SK-N-SH (cell line): ENCODE measurements at regions not wholly inside any gene's neighbourhood (a gene's known extent, or its start where the extent isn't known, plus 50 kb on each side); places are given as distances from the start of the nearest gene placed in this dataset.

Source experiments
- CTCF ChIA-PET: fragments of 300-600, 350-600 bp; formaldehyde crosslinking; extraction: SDS; loops from one replicate; lab custom pipeline; 2021; lab: Yijun Ruan, JAX
- POLR2A ChIA-PET: fragments of 350-600 bp; sonication (Branson Sonifier 250); formaldehyde crosslinking; extraction: SDS; loops from one replicate; lab custom pipeline; 2020; ENCODE audit warnings: antibody characterized with exemption, inconsistent platforms; lab: Yijun Ruan, JAX
- DNase-seq: peaks from one replicate; pipeline ENCODE4 v3.0.0; 2012
- H2AFZ ChIP-seq: fragments of 200-600 bp; sonication (generic); 2 replicates; pipeline ENCODE4 v1.8.1; 2016; ENCODE audit warnings: antibody characterized with exemption, mild to moderate bottlenecking, low read depth
- H3F3A ChIP-seq: fragments of 200-600 bp; sonication (generic); replicated peaks from 2 replicates; pipeline ENCODE3; 2016; ENCODE audit warnings: antibody characterized with exemption, mild to moderate bottlenecking; ENCODE audit not compliant: insufficient read depth
- H3K27ac ChIP-seq, 2 experiments: fragments of 200-500 bp in 1 of 2; fragments of 200-600 bp in 1 of 2; sonication (Bioruptor generic) in 1 of 2; sonication (generic), shearing (Covaris generic) in 1 of 2; 2 replicates each; pipeline versions ENCODE4 v1.5.1 to v1.6.1; 2014 to 2016; ENCODE audit warnings: low read depth in 2 of 2, inconsistent platforms in 1 of 2, low read length in 1 of 2, mild to moderate bottlenecking in 1 of 2, mixed read lengths in 1 of 2
- H3K27me3 ChIP-seq: fragments of 200-600 bp; sonication (generic), shearing (Covaris generic); 2 replicates; pipeline ENCODE4 v1.6.1; 2016; ENCODE audit warnings: mixed run types; ENCODE audit not compliant: insufficient read depth
- H3K36me3 ChIP-seq, 2 experiments: fragments of 200-500 bp in 1 of 2; fragments of 200-600 bp in 1 of 2; sonication (Bioruptor generic) in 1 of 2; sonication (generic) in 1 of 2; replicated peaks in 1 of 2; 2 replicates each; pipeline versions ENCODE3 to v1.5.1; 2014 to 2016; ENCODE audit warnings: low read length in 1 of 2, mild to moderate bottlenecking in 1 of 2; ENCODE audit not compliant: insufficient read depth in 2 of 2, control insufficient read depth in 1 of 2
- H3K4me1 ChIP-seq, 2 experiments: fragments of 200-500 bp in 1 of 2; fragments of 200-600 bp in 1 of 2; sonication (Bioruptor generic) in 1 of 2; sonication (generic), shearing (Covaris generic) in 1 of 2; 2 replicates each; pipeline versions ENCODE4 v1.5.1 to v1.6.1; 2014 to 2016; ENCODE audit warnings: low read depth in 1 of 2, low read length in 1 of 2, mixed run types in 1 of 2; ENCODE audit not compliant: insufficient read depth in 2 of 2, control insufficient read depth in 1 of 2
- H3K4me2 ChIP-seq: fragments of 200-600 bp; sonication (generic), shearing (Covaris generic); 2 replicates; pipeline ENCODE4 v1.6.1; 2017; ENCODE audit warnings: mixed run types
- H3K4me3 ChIP-seq, 2 experiments: fragments of 200-500 bp in 1 of 2; fragments of 200-600 bp in 1 of 2; sonication (Bioruptor generic) in 1 of 2; sonication (generic), shearing (Covaris generic) in 1 of 2; 2 replicates each; pipeline versions ENCODE4 v1.5.1 to v1.8.1; 2014 to 2016; ENCODE audit warnings: low read depth in 2 of 2, inconsistent platforms in 1 of 2, low read length in 1 of 2, mild to moderate bottlenecking in 1 of 2, mixed read lengths in 1 of 2, moderate library complexity in 1 of 2
- H3K79me2 ChIP-seq: fragments of 200-600 bp; sonication (generic); 2 replicates; pipeline ENCODE4 v1.8.1; 2017; ENCODE audit warnings: mild to moderate bottlenecking; ENCODE audit not compliant: insufficient read depth
- H3K9ac ChIP-seq: fragments of 200-600 bp; sonication (generic); 2 replicates; pipeline ENCODE4 v1.6.1; 2017; ENCODE audit warnings: mixed run types
- H3K9me2 ChIP-seq: fragments of 200-600 bp; sonication (generic); 2 replicates; pipeline ENCODE4 v1.6.1; 2017; ENCODE audit warnings: mixed run types
- H3K9me3 ChIP-seq: fragments of 200-600 bp; sonication (generic); 2 replicates; pipeline ENCODE4 v1.6.1; 2017; ENCODE audit warnings: mixed run types, mild to moderate bottlenecking, moderate library complexity
- H4K20me1 ChIP-seq: fragments of 200-600 bp; sonication (generic); 2 replicates; pipeline ENCODE4 v1.6.1; 2017; ENCODE audit warnings: mild to moderate bottlenecking, mixed run types; ENCODE audit not compliant: insufficient read depth
- CTCF ChIP-seq: fragments of 200-600 bp; sonication (generic); IDR thresholded peaks from 2 replicates; pipeline ENCODE4 v1.6.1; 2017; ENCODE audit warnings: antibody characterized with exemption, mild to moderate bottlenecking, moderate library complexity
- ELF1 ChIP-seq: IDR thresholded peaks from 2 replicates; pipeline ENCODE4 v1.4.0; 2012
- EP300 ChIP-seq, 2 experiments: IDR thresholded peaks; 2 replicates each; pipeline versions ENCODE4 v1.4.0 to v1.6.1; 2012; ENCODE audit warnings: borderline replicate concordance in 1 of 2, low read depth in 1 of 2, low read length in 1 of 2
- FOSL2 ChIP-seq: IDR thresholded peaks from 2 replicates; pipeline ENCODE4 v1.4.0; 2012; ENCODE audit warnings: low read depth, mild to moderate bottlenecking, moderate library complexity, borderline replicate concordance
- GABPA ChIP-seq: IDR thresholded peaks from 2 replicates; pipeline ENCODE4 v1.4.0; 2012; ENCODE audit warnings: low read depth, mild to moderate bottlenecking
- GATA2 ChIP-seq: sonication (generic); formaldehyde crosslinking; IDR thresholded peaks from 2 replicates; pipeline ENCODE4 v1.5.0; 2020; ENCODE audit warnings: mild to moderate bottlenecking, missing genetic modification reagents
- JUND ChIP-seq: IDR thresholded peaks from 2 replicates; pipeline ENCODE4 v1.4.0; 2012
- MXI1 ChIP-seq: IDR thresholded peaks from 2 replicates; pipeline ENCODE4 v1.6.1; 2012; ENCODE audit warnings: mild to moderate bottlenecking, low read depth, low read length, improper control_type of control experiment
- PBX3 ChIP-seq: IDR thresholded peaks from 2 replicates; pipeline ENCODE4; 2012
- RAD21 ChIP-seq: IDR thresholded peaks from 2 replicates; pipeline ENCODE4 v1.6.1; 2012; ENCODE audit warnings: mild to moderate bottlenecking, low read length
- RXRA ChIP-seq: IDR thresholded peaks from 2 replicates; pipeline ENCODE4 v1.4.0; 2012; ENCODE audit warnings: low read depth, mild to moderate bottlenecking, borderline replicate concordance
- SIN3A ChIP-seq: IDR thresholded peaks from 2 replicates; pipeline ENCODE4 v1.6.1; 2012; ENCODE audit warnings: low read depth, mild to moderate bottlenecking, low read length, moderate library complexity, borderline replicate concordance
- SMC3 ChIP-seq: IDR thresholded peaks from 2 replicates; pipeline ENCODE4 v1.6.1; 2012; ENCODE audit warnings: low read depth, low read length, improper control_type of control experiment
- TCF12 ChIP-seq: IDR thresholded peaks from 2 replicates; pipeline ENCODE4 v1.4.0; 2012
- TEAD4 ChIP-seq: IDR thresholded peaks from 2 replicates; pipeline ENCODE4 v1.4.0; 2012; ENCODE audit warnings: mild to moderate bottlenecking, borderline replicate concordance; ENCODE audit not compliant: insufficient read depth
- USF1 ChIP-seq: IDR thresholded peaks from 2 replicates; pipeline ENCODE4 v1.4.0; 2012; ENCODE audit warnings: low read depth, borderline replicate concordance
- USF2 ChIP-seq: fragments of 150-350 bp; IDR thresholded peaks from 2 replicates; pipeline ENCODE4 v1.6.1; 2017; ENCODE audit warnings: antibody characterized with exemption, low read length, low read depth, borderline replicate concordance
- ZBTB33 ChIP-seq: IDR thresholded peaks from 2 replicates; pipeline ENCODE4 v1.4.0; 2012; ENCODE audit warnings: low read depth, borderline replicate concordance
- WGBS: methylation state at CpG from one replicate; pipeline ENCODE4 v1.1.6; 2017; ENCODE audit warnings: low lambda C conversion rate; 5-methylcytosine and 5-hydroxymethylcytosine counted together

GRCh38 chr21:16372586-16372985 is 642.8 kb downstream of the USP25 start:
- POLR2A ChIA-PET = no interaction called here
- H3K27ac ChIP-seq = no peak overlapping the region

GRCh38 chr21:16376673-16377072 is 646.9 kb downstream of the USP25 start:
- Histone ChIP-seq H3K36me3 (no peaks in the 10 kb centered on the region), H2AFZ (no peak overlapping the region), H3K4me2 (no peak overlapping the region), H3K9me3 (no peaks in the 10 kb centered on the region), H3K9ac (no peak overlapping the region), H3K79me2 (no peaks in the 10 kb centered on the region), H3K4me3 (no peak overlapping the region), H3K27me3 (no peaks in the 10 kb centered on the region), H3K4me1 (no peaks in the 10 kb centered on the region), H3K27ac (no peak overlapping the region), H3F3A (no peaks in the 10 kb centered on the region), H3K9me2 (no peaks in the 10 kb centered on the region), H4K20me1 (no peaks in the 10 kb centered on the region)
- CTCF ChIA-PET = no interaction called here
- 45% methylated on average over 2 of the region's 2 CpGs for WGBS
- DNase-seq = no peak
- POLR2A ChIA-PET = no interaction called here
- no peak for TF ChIP-seq EP300 (IDR thresholded peaks at IDR 0.05; ENCODE audit: borderline replicate concordance in 1 of 2, low read depth in 1 of 2, low read length in 1 of 2)
- TF ChIP-seq JUND = no peak
- no peak for TF ChIP-seq RAD21
- no peak for TF ChIP-seq GABPA
- TF ChIP-seq USF1 = no peak
- no peak for TF ChIP-seq SIN3A
- TF ChIP-seq TEAD4 = no peak
- no peak for TF ChIP-seq MXI1
- TF ChIP-seq USF2 = no peak
- TF ChIP-seq ELF1 = no peak
- no peak for TF ChIP-seq GATA2 (CRISPR knock-in tag)
- TF ChIP-seq TCF12 = no peak
- no peak for TF ChIP-seq SMC3
- no peak for TF ChIP-seq CTCF
- no peak for TF ChIP-seq ZBTB33

More at GRCh38 chr21:16372586-16372985, 642.8 kb downstream of the USP25 start:
- Histone ChIP-seq H3K27me3 (no peaks in the 10 kb centered on the region), H3K4me3 (no peak overlapping the region), H3K9me3 (no peaks in the 10 kb centered on the region), H3K9me2 (no peaks in the 10 kb centered on the region), H4K20me1 (no peaks in the 10 kb centered on the region), H3K4me2 (no peak overlapping the region), H3K36me3 (no peaks in the 10 kb centered on the region), H3K9ac (no peak overlapping the region), H2AFZ (no peak overlapping the region), H3K4me1 (no peaks in the 10 kb centered on the region), H3F3A (no peaks in the 10 kb centered on the region), H3K79me2 (no peaks in the 10 kb centered on the region)
- TF ChIP-seq FOSL2 = no peak
- no peak for TF ChIP-seq PBX3
- TF ChIP-seq GATA2 (CRISPR knock-in tag) = no peak
- TF ChIP-seq RXRA = no peak
- CTCF ChIA-PET = no interaction called here
- no peak for DNase-seq
